ENCODE measurements at regions not wholly inside any gene's neighbourhood (a gene's known extent, or its start where the extent isn't known, plus 50 kb on each side); places are given as distances from the start of the nearest gene placed in this dataset.

DNA sequence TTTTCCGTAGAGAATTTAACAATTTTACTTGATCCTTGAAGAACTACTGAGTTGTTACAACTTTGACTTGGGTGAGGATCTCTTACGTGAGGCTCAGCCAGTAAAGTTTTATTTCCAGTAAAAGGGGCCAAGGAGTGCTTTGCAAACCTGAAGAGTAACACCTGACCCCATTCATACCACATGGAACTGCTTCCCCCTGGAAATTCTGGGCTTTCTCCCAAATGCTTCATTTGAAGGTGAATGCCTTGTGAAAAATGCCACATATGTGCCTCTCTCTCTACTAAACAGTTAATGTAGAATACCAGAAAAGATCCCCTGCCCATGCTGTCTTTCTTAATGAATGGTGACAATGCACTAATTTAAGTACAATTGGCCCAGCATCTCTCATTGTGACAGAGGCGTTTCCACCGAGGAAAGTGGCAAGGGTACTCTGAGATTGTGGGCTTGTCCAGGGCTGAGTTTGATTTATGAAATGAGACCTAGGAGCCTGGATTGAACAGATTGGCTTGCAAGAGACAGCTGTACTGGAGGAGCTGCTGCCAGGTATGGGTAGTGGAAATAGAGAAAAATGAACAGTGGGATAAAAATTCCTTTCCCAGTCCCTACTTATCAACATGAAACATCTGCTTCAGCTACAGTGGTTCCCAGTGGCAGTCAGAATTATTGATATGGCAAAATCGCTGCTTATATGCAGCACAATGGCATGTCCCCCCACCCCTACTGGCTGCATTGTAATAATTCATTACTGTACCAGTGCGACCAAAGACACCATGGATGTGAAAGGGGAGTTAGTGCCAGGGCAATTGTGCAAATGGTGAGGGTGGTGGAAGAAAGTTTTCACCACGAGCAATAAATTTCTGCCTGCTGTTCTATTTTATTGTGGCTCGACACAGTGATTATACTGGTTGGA is 843.7 kb upstream of the WWC1 start:
- no peak for DNase-seq

DNA sequence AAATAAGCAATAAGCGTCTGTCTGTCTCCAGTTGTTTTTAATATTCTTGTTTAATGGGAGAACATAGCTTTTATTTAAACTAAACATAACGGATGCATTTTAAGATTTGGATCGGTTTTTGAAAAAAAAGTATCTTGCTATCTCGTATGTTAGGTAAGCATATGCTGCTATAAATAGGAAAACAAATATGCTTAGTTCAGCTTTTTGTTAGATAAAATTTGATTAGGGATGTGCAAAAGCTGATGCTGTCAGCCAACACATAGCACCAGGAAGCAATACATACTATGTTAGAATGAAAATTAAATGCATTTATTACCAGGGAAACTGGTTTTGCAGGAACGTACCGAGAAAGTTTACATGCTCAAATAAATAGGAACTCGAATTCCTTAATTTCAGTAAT is 843.1 kb upstream of the WWC1 start:
- no peak for DNase-seq

DNA sequence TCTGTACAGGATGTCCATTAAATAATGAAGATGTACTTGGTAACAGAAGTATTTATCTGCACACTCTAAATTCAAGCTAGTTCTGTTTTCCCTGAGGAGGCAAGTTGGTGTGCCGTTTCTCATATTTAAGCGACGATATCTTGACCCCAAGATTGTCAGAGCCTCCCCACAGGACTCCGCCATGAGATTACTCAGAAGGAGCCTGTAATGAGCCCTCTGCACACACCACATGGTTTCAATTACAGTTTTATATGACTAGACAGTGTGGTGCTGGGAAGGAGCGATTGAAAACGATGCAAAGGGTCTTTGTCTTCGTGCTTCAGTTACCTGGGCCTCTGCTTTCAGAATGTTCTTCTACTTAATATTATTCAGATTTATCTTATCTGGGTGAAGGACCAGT is 840.4 kb upstream of the WWC1 start:
- no peak for DNase-seq

DNA sequence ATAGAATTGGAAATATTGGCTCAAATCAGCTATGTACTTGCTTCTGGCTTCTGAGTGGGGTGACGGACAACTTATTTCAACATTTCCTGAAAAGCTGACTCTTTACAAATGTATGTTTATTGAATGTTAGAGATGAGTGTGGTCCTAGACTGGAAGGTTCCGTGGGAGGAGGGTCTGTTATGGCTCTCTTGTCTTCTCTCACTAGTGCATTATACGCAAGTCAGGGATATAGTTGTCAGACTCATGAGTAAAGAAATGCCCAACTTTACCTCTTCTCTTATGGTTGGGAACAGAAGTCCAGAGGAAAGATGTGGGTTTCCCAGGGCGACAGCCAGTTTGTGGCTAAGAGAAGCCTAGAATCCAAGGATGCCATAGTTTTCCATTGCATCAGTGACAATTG is 839.3 kb upstream of the WWC1 start:
- no peak for DNase-seq

DNA sequence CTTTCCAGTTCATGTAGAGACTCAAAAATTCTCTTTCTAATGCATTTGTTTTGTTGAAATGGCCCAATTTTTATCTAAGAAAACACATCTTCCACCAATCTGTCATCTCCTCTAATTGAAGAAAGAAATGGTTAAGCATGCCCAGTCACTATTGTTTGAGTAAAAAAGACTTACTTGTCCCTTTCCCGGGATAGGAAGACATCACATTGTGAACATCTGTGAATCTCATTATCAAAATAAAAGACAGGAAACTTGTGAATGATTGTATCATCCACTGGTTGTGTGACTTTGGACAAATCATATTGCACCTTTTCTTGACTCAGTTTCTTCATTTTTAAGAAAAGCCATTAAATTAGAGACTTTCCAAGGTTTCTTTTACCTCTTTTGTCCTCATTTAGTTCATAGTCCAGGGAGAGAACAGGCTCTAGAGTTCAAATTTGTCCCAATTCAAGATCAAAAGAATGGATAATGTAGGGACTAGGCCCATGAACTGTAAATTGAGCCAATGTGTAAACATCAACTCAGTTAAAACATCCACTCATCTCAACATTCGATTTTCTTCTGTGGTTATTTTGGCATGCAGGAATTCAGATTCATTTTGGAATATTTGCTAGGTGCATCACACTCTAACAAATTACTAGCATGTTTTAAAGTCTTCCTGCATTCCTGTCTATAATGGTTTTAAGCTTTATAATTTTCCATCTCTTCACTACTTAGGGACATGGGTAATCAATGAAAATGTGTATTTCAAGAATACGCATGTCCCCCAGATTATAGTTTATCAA is 838.0 kb upstream of the WWC1 start:
- no peak for DNase-seq

DNA sequence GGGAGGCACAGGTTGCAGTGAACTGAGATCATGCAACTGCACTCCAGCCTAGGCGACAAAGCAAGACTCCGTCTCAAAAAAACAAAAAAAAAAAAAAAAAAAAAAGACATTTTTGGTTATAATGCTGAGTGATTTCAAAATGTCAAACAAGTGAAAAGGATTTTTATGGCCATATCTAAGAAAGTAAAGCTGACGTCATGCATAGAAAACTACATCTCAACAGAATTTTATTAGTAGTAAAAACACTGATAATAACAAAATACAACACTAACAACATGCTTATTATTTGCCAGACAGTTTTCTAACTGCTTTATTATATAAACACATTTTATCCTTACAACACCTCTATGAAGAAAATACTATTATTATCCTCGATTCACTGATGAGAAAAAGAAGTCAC is 833.0 kb upstream of the WWC1 start:
- DNase-seq, result no peak

DNA sequence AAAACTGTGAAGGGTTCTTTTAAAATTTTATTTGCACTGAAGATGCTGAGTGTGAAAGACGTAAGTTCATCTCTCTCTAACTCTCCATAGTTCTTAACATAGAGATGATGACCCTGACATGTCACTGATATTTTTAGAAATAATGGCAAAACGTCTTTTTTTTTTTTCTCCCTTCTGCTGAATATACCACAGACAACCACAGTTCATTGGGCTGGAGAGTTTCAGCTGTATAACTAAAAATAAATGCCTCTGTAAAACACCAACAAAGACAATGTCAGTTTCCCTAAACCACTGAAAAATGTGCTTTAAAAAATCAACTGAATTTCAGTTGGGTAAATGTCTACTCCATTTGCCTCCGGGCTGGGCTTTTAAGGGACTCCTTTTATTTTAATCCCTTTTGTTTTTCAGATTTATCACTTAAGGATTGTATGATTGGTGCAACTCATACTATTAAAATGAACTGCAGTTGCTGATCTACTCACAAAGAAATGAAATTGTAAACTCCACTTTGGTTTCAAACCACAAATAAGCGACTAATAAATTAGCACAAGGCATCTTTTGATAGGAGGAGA is 830.9 kb upstream of the WWC1 start:
- DNase-seq, result no peak

DNA sequence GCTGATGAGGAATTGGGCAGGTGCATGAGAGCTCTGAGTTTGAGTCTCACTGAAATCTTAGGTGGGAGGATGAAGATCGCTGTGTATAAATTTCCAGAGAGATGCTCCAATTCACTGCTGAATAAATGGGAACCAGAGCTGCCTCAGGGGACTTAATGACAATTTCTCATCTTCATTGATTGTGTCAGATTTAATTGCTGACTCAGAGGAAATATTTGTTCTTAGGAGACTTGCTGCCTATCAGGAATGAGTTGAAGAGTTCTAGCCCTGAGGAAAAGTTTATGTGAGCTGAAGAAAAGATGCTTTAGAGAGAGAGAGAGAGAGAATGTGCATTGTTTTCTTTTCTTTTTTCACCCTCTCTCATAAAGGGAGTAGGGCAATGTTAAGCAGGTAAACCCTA is 827.5 kb upstream of the WWC1 start:
- DNase-seq, result no peak

DNA sequence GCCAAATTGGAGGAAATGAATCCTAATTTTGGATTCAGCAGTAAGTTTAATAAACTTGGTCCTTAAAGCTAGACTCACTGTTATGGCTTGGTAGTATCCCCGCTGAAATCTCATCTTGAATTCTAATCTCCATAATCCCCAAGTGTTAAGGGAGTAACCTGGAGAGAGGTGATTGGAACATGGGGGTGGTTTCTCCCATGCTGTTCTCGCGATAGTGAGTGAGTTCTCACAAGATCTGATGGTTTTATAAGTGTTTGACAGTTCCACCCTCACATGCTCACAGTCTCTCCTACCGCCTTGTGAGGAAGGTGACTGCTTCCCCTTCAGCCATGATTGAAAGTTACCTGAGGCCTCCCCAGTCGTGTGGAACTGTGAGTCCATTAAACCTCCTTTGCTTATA is 824.5 kb upstream of the WWC1 start:
- no peak for DNase-seq

DNA sequence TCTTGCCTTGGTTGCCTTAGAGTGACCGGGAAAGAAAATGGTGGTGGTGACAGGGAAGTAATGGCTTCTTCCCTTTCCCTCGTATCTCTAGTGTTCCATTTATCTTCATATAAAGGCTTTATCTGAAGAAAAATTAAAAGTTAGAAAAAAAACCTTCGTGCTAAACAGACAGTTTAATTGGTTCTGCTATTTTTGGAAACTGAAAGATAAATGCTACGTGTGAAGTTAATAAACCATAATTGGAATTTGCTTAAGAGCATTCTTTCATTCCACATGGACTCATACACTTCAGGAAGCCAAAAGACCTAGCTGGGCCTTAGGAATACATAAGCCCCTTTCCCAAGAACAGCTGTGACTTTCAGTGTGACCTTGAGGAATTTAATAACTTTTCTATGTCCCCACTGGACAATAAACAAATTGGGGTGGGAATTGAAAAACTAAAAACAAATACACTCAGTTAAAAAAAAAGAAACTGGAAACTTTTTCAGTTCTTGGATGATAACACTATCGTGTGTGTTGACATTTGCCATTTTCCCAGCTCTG is 818.8 kb upstream of the WWC1 start:
- DNase-seq, result no peak

DNA sequence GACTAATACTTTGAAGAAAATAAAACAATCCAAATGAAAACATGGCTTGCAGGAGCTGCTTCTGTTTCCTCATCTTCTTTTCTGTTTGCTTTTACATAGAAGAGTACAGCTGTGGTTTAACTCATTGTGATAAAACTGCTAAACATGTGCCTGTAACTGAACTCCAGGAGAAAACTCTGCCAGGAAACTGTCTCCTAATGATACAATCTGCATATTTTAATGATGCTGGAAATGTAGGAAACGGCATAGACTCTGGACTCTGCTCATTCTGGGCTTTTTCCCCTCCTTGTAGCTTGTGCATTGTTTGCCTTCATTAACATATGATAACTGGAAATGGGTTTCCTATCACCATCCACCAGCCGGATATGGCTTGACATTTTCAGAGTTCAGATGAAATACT is 813.3 kb upstream of the WWC1 start:
- DNase-seq, result no peak

DNA sequence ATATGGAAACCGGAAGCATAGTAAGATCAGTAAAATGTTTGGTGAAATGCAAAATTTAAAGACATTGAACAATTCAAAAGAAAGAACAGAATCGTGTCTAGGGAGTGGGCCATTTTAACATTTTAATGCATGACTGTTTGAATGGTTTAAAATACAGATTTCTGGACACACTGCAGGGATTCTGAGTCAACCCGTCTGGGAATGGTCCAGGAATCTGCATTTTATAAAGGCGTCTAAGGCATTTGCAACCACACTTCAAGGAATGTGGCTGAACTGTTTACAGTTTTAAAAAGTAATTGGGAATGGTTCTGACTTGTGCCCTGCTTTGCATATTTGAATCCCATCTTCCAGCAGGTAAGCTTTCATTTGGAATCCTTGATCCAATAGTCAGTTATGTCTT is 811.7 kb upstream of the WWC1 start:
- DNase-seq, result no peak

DNA sequence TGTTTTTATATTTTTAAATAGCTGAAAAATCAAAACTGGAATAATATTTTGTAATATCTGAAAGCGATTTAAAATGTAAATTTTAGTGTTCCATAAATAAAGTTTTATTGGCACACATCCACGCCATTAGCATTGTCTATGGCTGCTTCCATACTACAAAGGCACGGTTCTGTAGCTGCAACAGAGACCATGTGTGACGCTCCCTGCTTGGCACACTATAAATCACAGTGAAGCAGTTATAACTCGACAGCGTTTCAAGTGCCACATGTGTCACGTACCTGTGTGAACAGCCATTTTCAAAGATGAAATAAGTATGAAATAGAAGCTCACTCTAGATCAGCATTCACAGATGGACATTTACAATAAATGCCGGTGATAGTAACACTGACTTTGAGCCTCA is 810.1 kb upstream of the WWC1 start:
- no peak for DNase-seq

DNA sequence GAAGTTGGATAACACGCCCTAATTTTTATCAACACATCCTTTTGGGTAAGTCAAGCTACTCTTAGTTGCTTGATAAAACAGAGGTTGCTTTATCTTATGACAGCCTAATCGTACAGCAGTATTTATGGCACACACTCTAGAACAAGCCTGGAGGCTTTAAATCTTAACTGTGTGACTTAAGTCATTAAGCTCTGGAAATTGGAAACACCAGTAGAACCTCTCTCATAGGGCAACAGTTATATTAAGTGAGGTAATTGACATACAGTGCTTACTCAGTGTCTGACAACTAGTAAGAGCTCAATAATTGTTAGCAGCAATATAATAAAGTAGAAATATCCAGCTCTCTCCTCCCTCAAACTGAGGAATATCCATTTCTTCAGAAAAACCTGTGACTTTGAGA is 808.9 kb upstream of the WWC1 start:
- DNase-seq, result no peak

DNA sequence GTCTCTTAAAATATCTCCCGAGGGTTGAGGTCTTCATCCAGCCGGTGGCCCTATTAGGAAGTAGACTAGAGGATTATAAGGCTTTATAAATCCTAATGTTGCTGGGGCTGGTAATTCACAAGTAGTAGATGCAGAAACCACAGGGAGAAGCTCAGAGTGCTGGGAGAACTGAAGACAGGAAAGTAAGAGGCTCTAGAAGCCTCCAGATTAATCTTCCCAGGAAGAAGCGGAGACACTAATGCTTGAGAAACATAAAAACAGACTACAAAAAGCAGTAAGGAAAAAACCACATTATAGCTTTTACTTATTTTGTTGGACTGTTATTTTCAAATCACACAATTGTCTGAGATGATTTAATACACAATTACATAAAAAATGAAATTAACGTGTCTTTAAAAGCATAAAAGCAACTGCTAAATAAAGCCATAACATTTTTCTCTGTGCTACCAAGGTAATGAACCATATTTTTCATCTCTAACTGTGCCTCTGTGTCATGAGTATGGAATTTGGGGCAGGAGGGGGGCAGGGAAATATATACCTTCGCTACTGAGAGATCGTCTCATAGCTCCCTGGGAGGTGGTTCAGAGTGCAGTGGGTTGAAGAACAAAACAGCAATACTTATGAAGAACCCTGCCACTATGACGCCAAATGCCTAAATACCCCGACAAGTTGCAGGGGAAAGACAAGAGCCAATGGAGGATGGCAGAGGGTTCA is 806.2 kb upstream of the WWC1 start:
- DNase-seq, result no peak

DNA sequence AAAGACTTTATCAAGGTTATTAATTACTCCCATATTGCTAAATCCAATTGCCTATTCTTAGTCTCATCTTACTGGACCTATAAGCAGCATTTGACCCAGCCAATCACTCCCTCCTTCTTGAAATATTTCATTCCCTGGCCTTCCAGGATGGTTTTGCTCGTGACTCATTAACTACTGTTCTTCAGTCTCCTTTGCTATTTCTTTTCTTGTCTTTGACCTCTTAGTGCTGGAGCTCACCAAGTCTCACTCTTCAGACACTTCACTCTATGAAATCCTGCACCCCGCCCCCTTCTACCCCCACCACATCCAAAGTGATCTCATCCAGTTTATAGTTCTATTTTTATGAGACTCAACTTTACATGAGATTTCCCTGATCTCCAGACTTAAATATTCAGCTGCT is 803.1 kb upstream of the WWC1 start:
- DNase-seq, result no peak

DNA sequence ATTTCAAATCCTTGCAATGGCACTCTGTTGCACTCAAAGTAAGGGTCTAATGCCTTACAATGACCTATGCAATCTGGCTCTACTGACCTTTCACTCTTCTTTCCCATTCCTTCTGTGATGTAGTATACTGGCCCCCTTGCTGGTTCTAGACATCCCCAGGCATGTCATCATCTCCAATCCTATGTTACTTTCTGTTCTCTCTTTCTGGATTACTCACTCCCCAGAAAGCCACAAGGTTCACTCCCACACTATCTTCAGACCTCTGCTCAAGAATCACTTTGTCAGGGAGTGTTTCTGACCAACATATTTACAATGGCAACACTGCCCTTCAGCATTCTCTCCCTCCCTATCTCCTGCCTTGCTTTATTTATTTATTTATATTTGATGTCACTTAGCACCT is 802.2 kb upstream of the WWC1 start:
- DNase-seq, result no peak

DNA sequence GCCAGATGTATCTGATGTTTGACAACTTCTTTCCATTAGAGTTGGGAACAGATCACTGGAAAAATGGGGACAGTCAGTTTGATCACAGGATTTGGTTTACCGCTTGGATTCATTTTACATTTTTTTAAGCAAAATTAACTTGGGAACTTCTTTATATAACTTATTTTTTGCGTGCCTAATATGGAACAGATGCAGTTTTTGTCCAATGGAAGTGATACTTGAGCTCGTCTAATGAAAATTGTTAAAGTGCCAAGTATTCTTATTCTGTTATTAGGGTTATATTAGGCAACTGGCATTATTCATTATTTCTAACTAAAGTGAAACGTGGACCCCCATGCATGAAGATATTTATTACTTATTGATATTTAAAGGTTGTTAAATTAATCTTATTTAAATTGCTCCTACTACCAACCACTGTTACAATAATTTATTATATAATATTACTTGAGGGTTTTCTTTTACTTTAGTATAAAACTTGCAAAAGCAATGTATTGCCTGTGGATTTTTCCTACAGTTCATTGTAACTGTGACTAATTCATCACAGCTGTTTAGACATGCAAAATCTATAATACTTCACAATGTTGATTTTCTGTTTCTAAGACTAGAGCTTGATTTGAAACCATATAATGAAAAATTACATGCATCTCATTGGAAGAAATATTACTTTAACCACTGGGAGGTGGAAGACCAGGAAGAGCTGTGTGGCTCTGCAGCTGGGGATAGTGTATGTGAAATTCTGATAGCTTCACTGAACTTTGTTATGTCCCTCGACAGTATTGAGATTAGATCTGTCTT is 787.3 kb upstream of the WWC1 start:
- no peak for DNase-seq

DNA sequence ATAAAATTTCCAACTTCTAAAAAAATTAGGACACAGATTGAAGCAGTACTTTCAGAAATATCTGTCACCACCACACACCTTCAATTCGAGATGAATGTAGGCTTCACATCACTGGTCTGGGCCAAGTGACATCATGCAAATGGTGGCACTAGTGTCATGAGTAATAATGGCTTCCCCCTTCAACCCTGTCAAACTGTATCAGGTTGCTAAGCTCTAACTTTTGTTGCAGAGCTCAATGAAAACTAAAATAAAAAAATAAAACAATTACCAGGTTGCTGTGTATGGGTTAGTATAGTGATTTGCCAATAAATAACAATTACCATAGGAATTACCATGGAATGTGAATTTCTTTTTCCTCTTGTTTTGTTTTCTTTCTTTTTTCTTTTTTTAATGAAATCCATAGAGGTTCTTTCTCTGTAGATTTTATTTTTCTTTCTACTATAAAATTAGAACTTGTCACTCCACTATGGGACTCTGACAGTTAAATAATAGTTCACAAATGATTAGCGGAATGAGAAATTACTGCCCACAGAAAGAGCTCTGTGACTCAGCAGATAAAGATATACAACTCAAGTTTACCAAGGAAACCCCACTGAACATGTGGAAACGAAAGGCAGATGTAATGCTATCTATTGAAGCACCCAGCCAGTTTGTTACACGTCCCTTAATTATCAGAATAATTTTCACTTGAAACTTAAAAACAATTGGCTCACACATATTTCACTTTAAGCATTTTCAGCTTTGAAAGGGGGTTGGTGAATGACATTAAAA is 783.8 kb upstream of the WWC1 start:
- no peak for DNase-seq

DNA sequence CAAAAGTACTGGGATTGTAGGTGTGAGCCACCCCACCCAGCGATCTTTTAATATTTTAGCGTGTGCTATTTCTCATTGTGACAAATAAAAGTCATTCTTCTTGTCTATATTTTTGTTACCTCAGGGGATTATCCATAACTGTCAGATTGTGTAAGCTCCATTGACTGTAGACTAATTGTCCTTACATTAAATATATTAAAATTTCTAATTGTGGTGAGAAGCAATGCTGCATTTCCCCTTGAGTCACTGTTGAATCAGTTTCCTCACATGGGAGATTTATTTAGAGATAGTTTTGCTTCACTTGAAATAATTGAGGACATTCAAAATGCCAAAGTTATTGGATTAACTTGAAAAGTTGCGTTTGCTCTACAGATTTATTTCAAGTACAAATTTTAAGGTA is 782.4 kb upstream of the WWC1 start:
- DNase-seq, result no peak

DNA sequence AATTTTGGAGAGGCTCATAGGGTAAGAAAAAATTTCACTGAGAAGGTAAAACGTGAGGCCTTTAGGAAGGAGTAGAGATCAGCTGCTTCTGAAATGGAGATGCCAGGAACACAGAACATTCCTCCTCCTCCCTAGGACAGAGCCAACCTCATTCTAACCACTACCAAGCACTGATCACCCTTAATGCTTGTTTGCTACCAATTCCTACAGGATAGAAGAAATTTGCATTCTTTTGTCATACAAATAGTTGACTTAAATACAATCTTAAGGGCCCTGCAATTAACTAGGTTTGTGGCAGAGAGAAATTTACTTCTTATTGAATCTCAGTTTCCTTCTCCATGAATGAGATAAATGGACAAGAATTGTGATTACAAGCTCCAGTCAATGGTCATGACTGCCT is 780.2 kb upstream of the WWC1 start:
- DNase-seq, result no peak

All from CD4-positive, alpha-beta T cell treated with Interleukin-17A for 1 hour (primary cell).